ENCODE measurements at regions not wholly inside any gene's neighbourhood (a gene's known extent, or its start where the extent isn't known, plus 50 kb on each side); places are given as distances from the start of the nearest gene placed in this dataset.

DNA sequence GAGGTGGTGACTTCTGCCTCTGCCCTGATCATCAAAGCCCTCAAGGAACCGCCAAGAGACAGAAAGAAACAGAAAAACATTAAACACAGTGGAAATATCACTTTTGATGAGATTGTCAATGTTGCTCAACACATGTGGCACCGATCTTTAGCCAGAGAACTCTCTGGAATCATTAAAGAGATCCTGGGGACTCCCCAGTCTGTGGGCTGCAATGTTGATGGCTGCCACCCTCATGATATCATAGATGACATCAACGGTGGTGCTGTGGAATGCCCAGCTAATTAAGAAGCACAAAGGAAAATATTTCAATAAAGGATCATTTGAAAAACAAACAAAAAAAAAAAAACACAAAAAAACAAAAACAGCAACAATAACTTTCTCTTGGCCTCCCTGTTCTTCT lies 59.5 kb upstream of the TOMM7 start:
- Mint-ChIP-seq H3K27ac (no peak overlapping the region), H3K36me3 (ENCODE audit: insufficient read depth) (no peaks in the 10 kb centered on the region), H3K4me3 (ENCODE audit: low read depth) (no peak overlapping the region), H3K4me1 (ENCODE audit: low read depth) (peaks cover 1% of the 10 kb centered on the region), H3K27me3 (peaks cover 18% of the 10 kb centered on the region), H3K9me3 (ENCODE audit: low read depth) (no peaks in the 10 kb centered on the region)
- no peak for DNase-seq (ENCODE audit: low spot score, unreplicated experiment)
- TF ChIP-seq, protein P1, sequence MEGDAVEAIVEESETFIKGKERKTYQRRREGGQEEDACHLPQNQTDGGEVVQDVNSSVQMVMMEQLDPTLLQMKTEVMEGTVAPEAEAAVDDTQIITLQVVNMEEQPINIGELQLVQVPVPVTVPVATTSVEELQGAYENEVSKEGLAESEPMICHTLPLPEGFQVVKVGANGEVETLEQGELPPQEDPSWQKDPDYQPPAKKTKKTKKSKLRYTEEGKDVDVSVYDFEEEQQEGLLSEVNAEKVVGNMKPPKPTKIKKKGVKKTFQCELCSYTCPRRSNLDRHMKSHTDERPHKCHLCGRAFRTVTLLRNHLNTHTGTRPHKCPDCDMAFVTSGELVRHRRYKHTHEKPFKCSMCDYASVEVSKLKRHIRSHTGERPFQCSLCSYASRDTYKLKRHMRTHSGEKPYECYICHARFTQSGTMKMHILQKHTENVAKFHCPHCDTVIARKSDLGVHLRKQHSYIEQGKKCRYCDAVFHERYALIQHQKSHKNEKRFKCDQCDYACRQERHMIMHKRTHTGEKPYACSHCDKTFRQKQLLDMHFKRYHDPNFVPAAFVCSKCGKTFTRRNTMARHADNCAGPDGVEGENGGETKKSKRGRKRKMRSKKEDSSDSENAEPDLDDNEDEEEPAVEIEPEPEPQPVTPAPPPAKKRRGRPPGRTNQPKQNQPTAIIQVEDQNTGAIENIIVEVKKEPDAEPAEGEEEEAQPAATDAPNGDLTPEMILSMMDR (IDR thresholded peaks at IDR 0.05; ENCODE audit: unreplicated experiment), result no peak

DNA sequence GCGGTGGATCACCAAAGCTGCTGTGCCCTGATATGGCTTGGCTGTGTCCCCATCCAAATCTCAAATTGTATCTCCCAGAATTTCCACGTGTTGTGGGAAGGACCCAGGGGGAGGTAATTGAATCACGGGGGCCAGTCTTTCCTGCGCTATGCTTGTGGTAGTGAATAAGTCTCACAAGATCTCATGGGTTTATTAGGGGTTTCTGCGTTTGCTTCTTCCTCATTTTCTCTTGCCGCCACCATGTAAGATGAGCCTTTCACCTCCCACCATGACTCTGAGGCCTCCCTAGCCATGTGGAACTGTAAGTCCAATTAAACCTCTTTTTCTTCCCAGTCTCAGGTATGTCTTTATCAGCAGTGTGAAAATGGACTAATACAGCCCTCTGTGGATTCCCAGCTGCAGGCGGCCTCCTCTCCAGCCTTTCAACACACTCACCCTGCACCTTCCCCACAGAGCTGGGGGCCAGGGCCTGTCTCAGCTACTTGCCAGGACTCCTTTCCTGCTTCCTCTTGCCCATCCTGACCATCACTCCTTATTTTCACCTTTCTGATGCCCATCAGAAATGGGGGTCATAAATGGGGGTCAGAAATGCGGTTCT lies 57.2 kb upstream of the TOMM7 start:
- H3K27ac Mint-ChIP-seq, result no peak overlapping the region
- no peaks in the 10 kb centered on the region for H3K4me1 Mint-ChIP-seq (ENCODE audit: low read depth)
- H3K4me3 Mint-ChIP-seq (ENCODE audit: low read depth), result no peak overlapping the region
- H3K27me3 Mint-ChIP-seq, result peaks cover 24% of the 10 kb centered on the region
- DNase-seq (ENCODE audit: low spot score, unreplicated experiment), result no peak
- TF ChIP-seq, protein P1 (IDR thresholded peaks at IDR 0.05; ENCODE audit: unreplicated experiment), result no peak
- H3K9me3 Mint-ChIP-seq (ENCODE audit: low read depth), result no peaks in the 10 kb centered on the region
- H3K36me3 Mint-ChIP-seq (ENCODE audit: insufficient read depth), result no peaks in the 10 kb centered on the region

DNA sequence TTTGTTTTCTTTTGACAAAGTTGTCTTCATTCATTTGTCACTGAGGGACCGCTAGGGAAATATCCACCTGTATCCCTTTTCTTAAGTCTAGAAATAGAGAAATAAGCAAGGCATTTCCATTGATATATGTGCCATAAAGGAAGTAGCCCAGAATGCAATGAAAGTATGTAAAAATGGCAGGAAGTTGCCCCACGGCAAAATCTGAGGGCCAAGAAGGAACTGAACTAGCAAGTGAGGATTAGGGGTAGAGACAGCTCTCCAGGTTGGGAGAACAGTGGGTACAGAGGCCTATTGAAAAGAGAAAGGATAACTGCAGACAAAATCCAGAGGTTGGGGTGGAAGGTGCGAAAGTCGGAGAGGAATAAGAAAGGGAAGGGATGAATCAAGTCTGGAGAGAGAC lies 56.6 kb upstream of the TOMM7 start:
- TF ChIP-seq, protein P1 (IDR thresholded peaks at IDR 0.05; ENCODE audit: unreplicated experiment), result no peak
- no peak for DNase-seq (ENCODE audit: low spot score, unreplicated experiment)
- H3K27ac Mint-ChIP-seq, result no peak overlapping the region
- H3K9me3 Mint-ChIP-seq (ENCODE audit: low read depth), result no peaks in the 10 kb centered on the region
- H3K4me3 Mint-ChIP-seq (ENCODE audit: low read depth), result no peak overlapping the region
- H3K27me3 Mint-ChIP-seq, result peaks cover 20% of the 10 kb centered on the region
- no peaks in the 10 kb centered on the region for H3K36me3 Mint-ChIP-seq (ENCODE audit: insufficient read depth)
- no peaks in the 10 kb centered on the region for H3K4me1 Mint-ChIP-seq (ENCODE audit: low read depth)

- Mint-ChIP-seq H3K9me3 (ENCODE audit: low read depth) (no peaks in the 10 kb centered on the region), H3K27ac (no peak overlapping the region), H3K4me1 (ENCODE audit: low read depth) (no peaks in the 10 kb centered on the region), H3K4me3 (ENCODE audit: low read depth) (no peak overlapping the region), H3K36me3 (ENCODE audit: insufficient read depth) (no peaks in the 10 kb centered on the region), H3K27me3 (peaks cover 9% of the 10 kb centered on the region)
- no peak for DNase-seq (ENCODE audit: low spot score, unreplicated experiment)
- TF ChIP-seq, protein P1 (IDR thresholded peaks at IDR 0.05; ENCODE audit: unreplicated experiment), result no peak
Measured at GRCh38 chr7:22876986-22877729, 54.5 kb upstream of the TOMM7 start.

- Mint-ChIP-seq H3K9me3 (ENCODE audit: low read depth) (no peaks in the 10 kb centered on the region), H3K4me1 (ENCODE audit: low read depth) (no peaks in the 10 kb centered on the region), H3K27ac (no peak overlapping the region), H3K36me3 (ENCODE audit: insufficient read depth) (peaks cover 2% of the 10 kb centered on the region), H3K4me3 (ENCODE audit: low read depth) (no peak overlapping the region), H3K27me3 (peaks cover 9% of the 10 kb centered on the region)
- TF ChIP-seq, protein P1 (IDR thresholded peaks at IDR 0.05; ENCODE audit: unreplicated experiment), result no peak
- DNase-seq (ENCODE audit: low spot score, unreplicated experiment), result no peak
Measured at GRCh38 chr7:22875470-22875869, 52.8 kb upstream of the TOMM7 start.

Data from progenitor cell of endocrine pancreas (in vitro differentiated cells).